ENCODE measurements at regions not wholly inside any gene's neighbourhood (a gene's known extent, or its start where the extent isn't known, plus 50 kb on each side); places are given as distances from the start of the nearest gene placed in this dataset.

DNA sequence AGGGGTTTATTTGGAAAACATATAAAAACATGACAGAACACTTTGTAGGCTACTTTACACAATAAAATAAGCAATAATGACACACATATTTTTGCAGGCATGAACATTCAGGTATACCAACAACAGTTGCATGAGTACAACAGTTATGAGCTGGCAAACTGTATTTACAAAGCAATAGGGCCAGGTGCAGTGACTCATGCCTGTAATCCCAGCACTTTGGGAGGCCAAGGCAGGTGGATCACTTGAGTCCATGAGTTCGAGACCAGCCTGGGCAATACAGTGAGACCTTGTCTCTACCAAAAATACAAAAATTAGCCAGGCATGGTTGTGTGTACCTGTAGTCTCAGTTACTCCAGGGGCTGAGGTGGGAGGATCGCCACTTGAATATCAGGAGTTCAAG, 101.1 kb downstream of the BMP4 start (continued):
- TF ChIP-seq, protein P1, sequence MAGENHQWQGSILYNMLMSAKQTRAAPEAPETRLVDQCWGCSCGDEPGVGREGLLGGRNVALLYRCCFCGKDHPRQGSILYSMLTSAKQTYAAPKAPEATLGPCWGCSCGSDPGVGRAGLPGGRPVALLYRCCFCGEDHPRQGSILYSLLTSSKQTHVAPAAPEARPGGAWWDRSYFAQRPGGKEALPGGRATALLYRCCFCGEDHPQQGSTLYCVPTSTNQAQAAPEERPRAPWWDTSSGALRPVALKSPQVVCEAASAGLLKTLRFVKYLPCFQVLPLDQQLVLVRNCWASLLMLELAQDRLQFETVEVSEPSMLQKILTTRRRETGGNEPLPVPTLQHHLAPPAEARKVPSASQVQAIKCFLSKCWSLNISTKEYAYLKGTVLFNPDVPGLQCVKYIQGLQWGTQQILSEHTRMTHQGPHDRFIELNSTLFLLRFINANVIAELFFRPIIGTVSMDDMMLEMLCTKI (IDR thresholded peaks at IDR 0.05; ENCODE audit: partially characterized antibody) = no peak
- no peak for TF ChIP-seq SIRT6 (IDR thresholded peaks at IDR 0.05; ENCODE audit: low read depth, low read length)
- no peak for TF ChIP-seq ZNF274 (IDR thresholded peaks at IDR 0.05; ENCODE audit: borderline replicate concordance, low read depth, low read length)
- TF ChIP-seq, protein P2, sequence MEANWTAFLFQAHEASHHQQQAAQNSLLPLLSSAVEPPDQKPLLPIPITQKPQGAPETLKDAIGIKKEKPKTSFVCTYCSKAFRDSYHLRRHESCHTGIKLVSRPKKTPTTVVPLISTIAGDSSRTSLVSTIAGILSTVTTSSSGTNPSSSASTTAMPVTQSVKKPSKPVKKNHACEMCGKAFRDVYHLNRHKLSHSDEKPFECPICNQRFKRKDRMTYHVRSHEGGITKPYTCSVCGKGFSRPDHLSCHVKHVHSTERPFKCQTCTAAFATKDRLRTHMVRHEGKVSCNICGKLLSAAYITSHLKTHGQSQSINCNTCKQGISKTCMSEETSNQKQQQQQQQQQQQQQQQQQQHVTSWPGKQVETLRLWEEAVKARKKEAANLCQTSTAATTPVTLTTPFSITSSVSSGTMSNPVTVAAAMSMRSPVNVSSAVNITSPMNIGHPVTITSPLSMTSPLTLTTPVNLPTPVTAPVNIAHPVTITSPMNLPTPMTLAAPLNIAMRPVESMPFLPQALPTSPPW (CRISPR knock-in tag; IDR thresholded peaks at IDR 0.05) = no peak
- TF ChIP-seq FOXA3 (CRISPR knock-in tag; conservative IDR thresholded peaks at IDR 0.05 in 1 of 2, IDR thresholded peaks at IDR 0.05 in 1 of 2) = no peak
- no peak for TF ChIP-seq ZNF212 (CRISPR knock-in tag; IDR thresholded peaks at IDR 0.05)
- no peak for TF ChIP-seq MCM2 (IDR thresholded peaks at IDR 0.05; ENCODE audit: low read depth)
- TF ChIP-seq, protein P3, sequence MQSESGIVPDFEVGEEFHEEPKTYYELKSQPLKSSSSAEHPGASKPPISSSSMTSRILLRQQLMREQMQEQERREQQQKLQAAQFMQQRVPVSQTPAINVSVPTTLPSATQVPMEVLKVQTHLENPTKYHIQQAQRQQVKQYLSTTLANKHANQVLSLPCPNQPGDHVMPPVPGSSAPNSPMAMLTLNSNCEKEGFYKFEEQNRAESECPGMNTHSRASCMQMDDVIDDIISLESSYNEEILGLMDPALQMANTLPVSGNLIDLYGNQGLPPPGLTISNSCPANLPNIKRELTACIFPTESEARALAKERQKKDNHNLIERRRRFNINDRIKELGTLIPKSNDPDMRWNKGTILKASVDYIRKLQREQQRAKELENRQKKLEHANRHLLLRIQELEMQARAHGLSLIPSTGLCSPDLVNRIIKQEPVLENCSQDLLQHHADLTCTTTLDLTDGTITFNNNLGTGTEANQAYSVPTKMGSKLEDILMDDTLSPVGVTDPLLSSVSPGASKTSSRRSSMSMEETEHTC (IDR thresholded peaks at IDR 0.05) = no peak
- no peak for TF ChIP-seq ERF (CRISPR knock-in tag; IDR thresholded peaks at IDR 0.05)
- TF ChIP-seq, protein P4, sequence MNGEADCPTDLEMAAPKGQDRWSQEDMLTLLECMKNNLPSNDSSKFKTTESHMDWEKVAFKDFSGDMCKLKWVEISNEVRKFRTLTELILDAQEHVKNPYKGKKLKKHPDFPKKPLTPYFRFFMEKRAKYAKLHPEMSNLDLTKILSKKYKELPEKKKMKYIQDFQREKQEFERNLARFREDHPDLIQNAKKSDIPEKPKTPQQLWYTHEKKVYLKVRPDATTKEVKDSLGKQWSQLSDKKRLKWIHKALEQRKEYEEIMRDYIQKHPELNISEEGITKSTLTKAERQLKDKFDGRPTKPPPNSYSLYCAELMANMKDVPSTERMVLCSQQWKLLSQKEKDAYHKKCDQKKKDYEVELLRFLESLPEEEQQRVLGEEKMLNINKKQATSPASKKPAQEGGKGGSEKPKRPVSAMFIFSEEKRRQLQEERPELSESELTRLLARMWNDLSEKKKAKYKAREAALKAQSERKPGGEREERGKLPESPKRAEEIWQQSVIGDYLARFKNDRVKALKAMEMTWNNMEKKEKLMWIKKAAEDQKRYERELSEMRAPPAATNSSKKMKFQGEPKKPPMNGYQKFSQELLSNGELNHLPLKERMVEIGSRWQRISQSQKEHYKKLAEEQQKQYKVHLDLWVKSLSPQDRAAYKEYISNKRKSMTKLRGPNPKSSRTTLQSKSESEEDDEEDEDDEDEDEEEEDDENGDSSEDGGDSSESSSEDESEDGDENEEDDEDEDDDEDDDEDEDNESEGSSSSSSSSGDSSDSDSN (IDR thresholded peaks at IDR 0.05; ENCODE audit: borderline replicate concordance in 1 of 2, low read depth in 2 of 2, low read length in 2 of 2) = no peak
- TF ChIP-seq ZNF75A (CRISPR knock-in tag; IDR thresholded peaks at IDR 0.05) = no peak
